Skeletal muscle satellite cell (primary cell): ENCODE measurements at regions not wholly inside any gene's neighbourhood (a gene's known extent, or its start where the extent isn't known, plus 50 kb on each side); places are given as distances from the start of the nearest gene placed in this dataset.

Source experiments
- H3K27me3 ChIP-seq: 2 replicates; pipeline ENCODE4 v1.7.0; 2013; ENCODE audit warnings: low read length; ENCODE audit not compliant: control insufficient read depth, insufficient read depth
- H3K36me3 ChIP-seq: 2 replicates; pipeline ENCODE4 v1.7.0; 2013; ENCODE audit warnings: mild to moderate bottlenecking, control low read depth, low read length; ENCODE audit not compliant: insufficient read depth
- H3K4me1 ChIP-seq: 2 replicates; pipeline ENCODE4 v1.7.0; 2013; ENCODE audit warnings: low read length; ENCODE audit not compliant: control insufficient read depth, insufficient read depth
- H3K4me2 ChIP-seq: 2 replicates; pipeline ENCODE4 v1.7.0; 2013; ENCODE audit warnings: mild to moderate bottlenecking, low read length
- H3K4me3 ChIP-seq: 2 replicates; pipeline ENCODE4 v1.7.0; 2013; ENCODE audit warnings: low read length
- H3K9ac ChIP-seq: 2 replicates; pipeline ENCODE4 v1.7.0; 2013; ENCODE audit warnings: mild to moderate bottlenecking, low read depth, low read length, moderate library complexity
- H3K9me3 ChIP-seq: replicated peaks from 2 replicates; pipeline ENCODE4 v1.7.0; 2013; ENCODE audit warnings: mild to moderate bottlenecking, control low read depth, low read length

- no peak overlapping the region for H3K4me2 ChIP-seq
- H3K27me3 ChIP-seq = no peaks in the 10 kb centered on the region
- H3K4me3 ChIP-seq = no peak overlapping the region
- no peaks in the 10 kb centered on the region for H3K4me1 ChIP-seq
- H3K9ac ChIP-seq = no peak overlapping the region
- peaks cover 4% of the 10 kb centered on the region for H3K9me3 ChIP-seq
- no peaks in the 10 kb centered on the region for H3K36me3 ChIP-seq
These were observed 305.5 kb upstream of the ISX start for GRCh38 chr22:34760276-34761008.

- no peak overlapping the region for H3K4me2 ChIP-seq
- no peak overlapping the region for H3K9ac ChIP-seq
- H3K9me3 ChIP-seq = peaks cover 6% of the 10 kb centered on the region
These were observed 304.8 kb upstream of the ISX start for GRCh38 chr22:34761111-34761510.

GRCh38 chr22:34763496-34763895 lies 302.5 kb upstream of the ISX start:
- H3K4me1 ChIP-seq = no peaks in the 10 kb centered on the region
- H3K4me2 ChIP-seq = no peak overlapping the region
- H3K27me3 ChIP-seq = no peaks in the 10 kb centered on the region
- H3K9me3 ChIP-seq = peaks cover 3% of the 10 kb centered on the region
- H3K9ac ChIP-seq = no peak overlapping the region
- no peak overlapping the region for H3K4me3 ChIP-seq
- H3K36me3 ChIP-seq = no peaks in the 10 kb centered on the region

More at GRCh38 chr22:34761111-34761510, 304.8 kb upstream of the ISX start:
- H3K27me3 ChIP-seq = no peaks in the 10 kb centered on the region
- no peak overlapping the region for H3K4me3 ChIP-seq
- H3K4me1 ChIP-seq = no peaks in the 10 kb centered on the region
- no peaks in the 10 kb centered on the region for H3K36me3 ChIP-seq

GRCh38 chr22:34765115-34765514 lies 300.8 kb upstream of the ISX start:
- Histone ChIP-seq H3K27me3 (no peaks in the 10 kb centered on the region), H3K4me3 (no peak overlapping the region), H3K9me3 (peaks cover 3% of the 10 kb centered on the region), H3K4me1 (no peaks in the 10 kb centered on the region), H3K36me3 (no peaks in the 10 kb centered on the region), H3K9ac (no peak overlapping the region), H3K4me2 (no peak overlapping the region)

- Histone ChIP-seq H3K36me3 (no peaks in the 10 kb centered on the region), H3K9ac (no peak overlapping the region), H3K27me3 (no peaks in the 10 kb centered on the region), H3K4me1 (no peaks in the 10 kb centered on the region), H3K9me3 (peaks cover 3% of the 10 kb centered on the region), H3K4me3 (no peak overlapping the region), H3K4me2 (no peak overlapping the region)
These were observed 296.6 kb upstream of the ISX start for GRCh38 chr22:34769361-34769760.

- H3K9me3 ChIP-seq = peaks cover 9% of the 10 kb centered on the region
- H3K4me1 ChIP-seq = no peaks in the 10 kb centered on the region
- H3K4me2 ChIP-seq = no peak overlapping the region
- H3K9ac ChIP-seq = no peak overlapping the region
- no peak overlapping the region for H3K4me3 ChIP-seq
- no peaks in the 10 kb centered on the region for H3K27me3 ChIP-seq
- no peaks in the 10 kb centered on the region for H3K36me3 ChIP-seq
These were observed 289.1 kb upstream of the ISX start for GRCh38 chr22:34776817-34777216.

GRCh38 chr22:34781681-34782080 lies 284.3 kb upstream of the ISX start:
- Histone ChIP-seq H3K4me2 (no peak overlapping the region), H3K9me3 (peaks cover 7% of the 10 kb centered on the region), H3K36me3 (no peaks in the 10 kb centered on the region), H3K4me3 (no peak overlapping the region), H3K27me3 (no peaks in the 10 kb centered on the region), H3K4me1 (no peaks in the 10 kb centered on the region), H3K9ac (no peak overlapping the region)

GRCh38 chr22:34783436-34783835 lies 282.5 kb upstream of the ISX start:
- Histone ChIP-seq H3K36me3 (no peaks in the 10 kb centered on the region), H3K4me3 (no peak overlapping the region)

GRCh38 chr22:34784056-34784455 lies 281.9 kb upstream of the ISX start:
- Histone ChIP-seq H3K4me3 (no peak overlapping the region), H3K4me1 (no peaks in the 10 kb centered on the region), H3K36me3 (no peaks in the 10 kb centered on the region), H3K27me3 (no peaks in the 10 kb centered on the region), H3K9ac (no peak overlapping the region), H3K4me2 (no peak overlapping the region), H3K9me3 (peaks cover 3% of the 10 kb centered on the region)

More at GRCh38 chr22:34783436-34783835, 282.5 kb upstream of the ISX start:
- H3K9me3 ChIP-seq = peaks cover 3% of the 10 kb centered on the region
- no peak overlapping the region for H3K9ac ChIP-seq
- no peaks in the 10 kb centered on the region for H3K27me3 ChIP-seq
- no peaks in the 10 kb centered on the region for H3K4me1 ChIP-seq
- H3K4me2 ChIP-seq = no peak overlapping the region

- no peaks in the 10 kb centered on the region for H3K27me3 ChIP-seq
- H3K4me2 ChIP-seq = no peak overlapping the region
- no peak overlapping the region for H3K4me3 ChIP-seq
- no peak overlapping the region for H3K9ac ChIP-seq
- no peaks in the 10 kb centered on the region for H3K36me3 ChIP-seq
- H3K4me1 ChIP-seq = no peaks in the 10 kb centered on the region
- no peaks in the 10 kb centered on the region for H3K9me3 ChIP-seq
These were observed 268.1 kb upstream of the ISX start for GRCh38 chr22:34797826-34798225.

- Histone ChIP-seq H3K9me3 (no peaks in the 10 kb centered on the region), H3K4me2 (no peak overlapping the region), H3K4me1 (no peaks in the 10 kb centered on the region), H3K9ac (no peak overlapping the region), H3K27me3 (no peaks in the 10 kb centered on the region), H3K4me3 (no peak overlapping the region), H3K36me3 (no peaks in the 10 kb centered on the region)
These were observed 267.4 kb upstream of the ISX start for GRCh38 chr22:34798605-34799004.

GRCh38 chr22:34800260-34800980 lies 265.5 kb upstream of the ISX start:
- Histone ChIP-seq H3K4me3 (no peak overlapping the region), H3K9me3 (no peaks in the 10 kb centered on the region), H3K4me2 (no peak overlapping the region), H3K36me3 (no peaks in the 10 kb centered on the region), H3K27me3 (no peaks in the 10 kb centered on the region), H3K9ac (no peak overlapping the region), H3K4me1 (no peaks in the 10 kb centered on the region)
